WTC11 (cell line): ENCODE measurements at regions not wholly inside any gene's neighbourhood (a gene's known extent, or its start where the extent isn't known, plus 50 kb on each side); places are given as distances from the start of the nearest gene placed in this dataset.

Experiments used
- ATAC-seq: fragments of 200-7000 bp; cut with Tn5 transposase; 2 replicates; pipeline ENCODE4 v1.10.0; 2021; ENCODE audit warnings: mild to moderate bottlenecking, moderate library complexity
- CTCF ChIA-PET: fragments of 300-600 bp; sonication (Branson Sonifier 250); formaldehyde crosslinking; loops from one replicate; lab custom pipeline; 2021; ENCODE audit warnings: antibody characterized with exemption; lab: Charles Lee
- POLR2A ChIA-PET: fragments of 350-600 bp; sonication (Branson Sonifier 250); formaldehyde crosslinking; loops from one replicate; lab custom pipeline; 2021; ENCODE audit warnings: antibody characterized with exemption; lab: Charles Lee
- DNase-seq: peaks from one replicate; pipeline ENCODE4 v3.0.0; 2021; ENCODE audit warnings: low spot score
- H3K27ac Mint-ChIP-seq: 2 replicates; pipeline ENCODE4 v1.8.0; 2021; ENCODE audit warnings: mixed read lengths
- H3K27me3 Mint-ChIP-seq: 2 replicates; pipeline ENCODE4 v1.8.0; 2021; ENCODE audit warnings: low read depth, mild to moderate bottlenecking, moderate library complexity, mixed read lengths
- H3K36me3 Mint-ChIP-seq: 2 replicates; pipeline ENCODE4 v1.8.0; 2021; ENCODE audit warnings: mixed read lengths
- H3K4me1 Mint-ChIP-seq: 2 replicates; pipeline ENCODE4 v1.8.0; 2022; ENCODE audit warnings: mixed read lengths
- H3K4me3 Mint-ChIP-seq: 2 replicates; pipeline ENCODE4 v1.8.0; 2021; ENCODE audit warnings: mild to moderate bottlenecking, moderate library complexity, mixed read lengths
- H3K9me3 Mint-ChIP-seq: 2 replicates; pipeline ENCODE4 v1.8.0; 2021; ENCODE audit warnings: mixed read lengths
- ARID4B ChIP-seq: sonication (generic); formaldehyde crosslinking; IDR thresholded peaks from 2 replicates; pipeline ENCODE4 v1.8.0; 2023; ENCODE audit warnings: missing genetic modification reagents, mild to moderate bottlenecking, borderline replicate concordance
- E2F4 ChIP-seq: sonication (generic); formaldehyde crosslinking; IDR thresholded peaks from 2 replicates; pipeline ENCODE4 v1.8.1; 2022; ENCODE audit warnings: low read depth, mild to moderate bottlenecking, moderate library complexity, missing genetic modification reagents, borderline replicate concordance
- FOXP4 ChIP-seq: sonication (generic); formaldehyde crosslinking; IDR thresholded peaks from 2 replicates; pipeline ENCODE4 v1.8.0; 2022; ENCODE audit warnings: mild to moderate bottlenecking, missing genetic modification reagents
- GRHL2 ChIP-seq: fragments of 250-450 bp; sonication (Bioruptor Pico); IDR thresholded peaks from 2 replicates; pipeline ENCODE4 v1.8.0; 2022; ENCODE audit warnings: mild to moderate bottlenecking, moderate library complexity; ENCODE audit not compliant: insufficient replicate concordance, severe bottlenecking
- HMGXB4 ChIP-seq: sonication (generic); formaldehyde crosslinking; IDR thresholded peaks from 2 replicates; pipeline ENCODE4 v1.8.1; 2023; ENCODE audit warnings: mild to moderate bottlenecking, moderate library complexity, missing genetic modification reagents
- NR1H2 ChIP-seq: sonication (generic); formaldehyde crosslinking; IDR thresholded peaks from 2 replicates; pipeline ENCODE4 v1.9.0; 2021; ENCODE audit warnings: mild to moderate bottlenecking, moderate library complexity, missing genetic modification reagents
- NR2C2 ChIP-seq: sonication (generic); formaldehyde crosslinking; IDR thresholded peaks from 2 replicates; pipeline ENCODE4 v1.8.0; 2022; ENCODE audit warnings: mild to moderate bottlenecking, missing genetic modification reagents
- PRDM15 ChIP-seq: sonication (generic); formaldehyde crosslinking; IDR thresholded peaks from 2 replicates; pipeline ENCODE4 v1.8.0; 2022; ENCODE audit warnings: missing genetic modification reagents
- PREB ChIP-seq: sonication (generic); formaldehyde crosslinking; IDR thresholded peaks from 2 replicates; pipeline ENCODE4 v1.8.1; 2022; ENCODE audit warnings: mild to moderate bottlenecking, missing genetic modification reagents, moderate library complexity, borderline replicate concordance
- PRRX2 ChIP-seq: fragments of 250-450 bp; sonication (Bioruptor Pico); IDR thresholded peaks from 2 replicates; pipeline ENCODE4 v1.8.0; 2021; ENCODE audit warnings: mild to moderate bottlenecking
- STAT6 ChIP-seq: sonication (generic); formaldehyde crosslinking; conservative IDR thresholded peaks from 2 replicates; pipeline ENCODE4 v1.8.1; 2023; ENCODE audit warnings: mild to moderate bottlenecking, low read depth, missing genetic modification reagents, moderate library complexity
- USF2 ChIP-seq: sonication (generic); formaldehyde crosslinking; IDR thresholded peaks from 2 replicates; pipeline ENCODE4 v1.8.1; 2023; ENCODE audit warnings: mild to moderate bottlenecking, missing genetic modification reagents, moderate library complexity
- ZNF121 ChIP-seq: sonication (generic); formaldehyde crosslinking; IDR thresholded peaks from 2 replicates; pipeline ENCODE4 v1.8.0; 2023; ENCODE audit warnings: missing genetic modification reagents
- ZNF396 ChIP-seq: fragments of 250-450 bp; sonication (Bioruptor Pico); IDR thresholded peaks from 2 replicates; pipeline ENCODE4 v1.8.0; 2021; ENCODE audit warnings: mild to moderate bottlenecking, moderate library complexity, borderline replicate concordance
- ZNF425 ChIP-seq: fragments of 250-450 bp; sonication (Bioruptor Pico); conservative IDR thresholded peaks from 2 replicates; pipeline ENCODE4 v1.9.0; 2021; ENCODE audit warnings: mild to moderate bottlenecking

GRCh38 chr18:40469851-40470250 is 1485.2 kb upstream of the PIK3C3 start (continued):
- TF ChIP-seq HMGXB4 (CRISPR knock-in tag) (no peak), PREB (CRISPR knock-in tag) (no peak), STAT6 (CRISPR knock-in tag) (no peak), ZNF121 (CRISPR knock-in tag) (no peak), FOXP4 (CRISPR knock-in tag) (no peak), NR1H2 (CRISPR knock-in tag) (no peak), E2F4 (CRISPR knock-in tag) (no peak), GRHL2 (CRISPR knock-in tag) (no peak), ZNF396 (CRISPR knock-in tag) (no peak)

GRCh38 chr18:40469316-40469715 is 1485.7 kb upstream of the PIK3C3 start:
- Mint-ChIP-seq H3K36me3 (no peaks in the 10 kb centered on the region), H3K27ac (no peak overlapping the region), H3K9me3 (no peaks in the 10 kb centered on the region), H3K4me3 (no peak overlapping the region), H3K4me1 (peaks cover 8% of the 10 kb centered on the region), H3K27me3 (no peaks in the 10 kb centered on the region)
- ATAC-seq (no peak), DNase-seq (no peak)
- CTCF ChIA-PET, result no interaction called here
- POLR2A ChIA-PET, result no interaction called here
- TF ChIP-seq NR2C2 (CRISPR knock-in tag) (no peak), USF2 (CRISPR knock-in tag) (no peak), PRRX2 (CRISPR knock-in tag) (no peak), ARID4B (CRISPR knock-in tag) (no peak), PRDM15 (CRISPR knock-in tag) (no peak), ZNF425 (no peak)
